HUES48 (cell line): ENCODE measurements at regions not wholly inside any gene's neighbourhood (a gene's known extent, or its start where the extent isn't known, plus 50 kb on each side); places are given as distances from the start of the nearest gene placed in this dataset.
"Not testable (repeated sequence)": the region's sequence is repeated elsewhere in the genome, so short reads cannot be mapped to it uniquely, and the experiment has no call there.

Experiments used
- H3K27ac ChIP-seq: one replicate; pipeline ENCODE4 v1.7.0; 2013; ENCODE audit warnings: low read depth, low read length, inconsistent platforms
- H3K27me3 ChIP-seq: 2 replicates; pipeline ENCODE4 v1.6.1; 2013; ENCODE audit warnings: mild to moderate bottlenecking, low read length; ENCODE audit not compliant: control insufficient read depth, insufficient read depth
- H3K36me3 ChIP-seq: 2 replicates; pipeline ENCODE4 v1.6.1; 2013; ENCODE audit warnings: low read length; ENCODE audit not compliant: control insufficient read depth, insufficient read depth
- H3K4me1 ChIP-seq: 2 replicates; pipeline ENCODE4 v1.6.1; 2013; ENCODE audit warnings: mild to moderate bottlenecking, low read length; ENCODE audit not compliant: control insufficient read depth, insufficient read depth
- H3K4me3 ChIP-seq: 2 replicates; pipeline ENCODE4 v1.5.1; 2013; ENCODE audit warnings: mild to moderate bottlenecking, low read depth, low read length
- H3K9ac ChIP-seq: 2 replicates; pipeline ENCODE4 v1.6.1; 2013; ENCODE audit warnings: mild to moderate bottlenecking, low read depth, low read length, moderate library complexity
- H3K9me3 ChIP-seq: 2 replicates; pipeline ENCODE4 v1.6.1; 2013; ENCODE audit warnings: low read length; ENCODE audit not compliant: control insufficient read depth, insufficient read depth

DNA sequence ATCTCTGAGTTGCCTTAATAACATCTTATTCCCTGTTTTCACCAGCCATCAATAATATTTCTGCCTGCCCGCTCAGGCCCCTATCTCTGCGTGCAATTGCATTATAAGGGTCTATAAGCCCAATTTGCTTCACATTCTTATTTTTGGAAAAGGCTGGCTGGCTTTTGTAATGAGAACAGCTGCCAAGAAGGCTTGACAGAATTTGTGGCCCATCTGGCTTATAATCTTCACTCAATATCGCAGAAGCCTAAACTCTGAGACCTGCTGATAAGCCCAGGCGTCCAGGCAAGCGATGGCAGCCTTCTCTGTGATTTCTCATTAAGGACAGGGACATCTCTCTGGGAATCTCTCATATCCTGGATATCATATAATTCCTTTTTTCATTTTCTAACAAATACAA, 1618.6 kb upstream of the CELF4 start:
- H3K9ac ChIP-seq: no peak overlapping the region
- H3K9me3 ChIP-seq: no peaks in the 10 kb centered on the region
- H3K4me3 ChIP-seq: no peak overlapping the region
- no peaks in the 10 kb centered on the region for H3K36me3 ChIP-seq
- peaks cover 10% of the 10 kb centered on the region for H3K4me1 ChIP-seq
- no peaks in the 10 kb centered on the region for H3K27me3 ChIP-seq
- no peak overlapping the region for H3K27ac ChIP-seq

DNA sequence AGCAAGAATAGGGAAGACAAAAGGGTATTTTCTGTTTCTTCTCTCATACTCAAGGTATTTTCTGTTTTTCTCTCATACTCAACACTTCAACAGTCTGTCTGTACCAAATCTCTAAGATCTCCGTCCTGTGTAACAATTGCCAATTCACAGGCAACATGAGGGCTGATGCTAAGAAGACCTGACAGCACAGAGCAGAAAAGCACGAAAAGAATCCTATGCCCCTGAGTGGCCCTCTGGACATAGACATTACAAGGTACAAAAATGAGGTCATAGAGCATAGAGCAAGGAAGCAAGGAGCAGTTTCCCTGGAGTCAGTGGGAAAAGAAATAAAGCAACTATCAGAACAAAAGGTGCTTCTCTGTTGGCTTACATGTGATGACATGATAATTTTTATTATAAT, 1612.6 kb upstream of the CELF4 start:
- Histone ChIP-seq H3K9me3 (no peaks in the 10 kb centered on the region), H3K36me3 (no peaks in the 10 kb centered on the region), H3K4me1 (no peaks in the 10 kb centered on the region), H3K9ac (no peak overlapping the region), H3K27ac (no peak overlapping the region), H3K4me3 (no peak overlapping the region), H3K27me3 (no peaks in the 10 kb centered on the region)

DNA sequence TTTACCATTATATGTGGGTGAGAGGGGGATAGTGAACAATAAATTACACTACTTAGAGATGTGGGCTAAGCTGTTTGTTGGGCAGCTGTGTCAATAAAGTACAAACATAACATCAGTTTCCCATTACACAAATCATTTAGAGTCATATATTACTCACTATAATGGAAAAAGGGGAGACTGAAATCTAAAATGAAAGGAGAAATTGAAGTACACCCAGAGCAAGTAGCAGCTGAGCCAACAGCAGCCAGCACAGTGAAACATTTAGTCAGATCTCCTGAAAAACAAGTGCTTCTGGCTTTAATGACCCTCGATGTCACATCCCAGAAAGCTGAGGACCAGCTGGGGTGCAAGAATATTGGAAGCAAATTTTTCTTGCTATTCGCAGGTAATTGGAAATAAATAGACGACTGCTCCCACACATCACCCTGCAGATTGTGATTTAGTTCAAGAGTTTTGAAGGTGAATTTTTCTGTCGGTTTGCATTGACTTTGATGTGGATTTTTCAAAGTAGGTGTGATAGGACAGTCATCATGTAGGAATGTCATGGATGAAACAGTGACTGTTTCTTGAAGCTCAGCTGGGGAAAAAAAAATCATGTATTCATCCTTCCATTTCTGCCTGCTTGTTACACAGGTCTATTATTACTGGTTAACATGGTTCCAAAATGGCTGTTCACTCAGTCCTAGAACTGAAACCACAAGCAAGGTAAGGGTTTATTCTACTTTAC, 1607.3 kb upstream of the CELF4 start:
- Histone ChIP-seq H3K9me3 (no peaks in the 10 kb centered on the region), H3K4me1 (peaks cover 24% of the 10 kb centered on the region), H3K27ac (no peak overlapping the region), H3K9ac (no peak overlapping the region), H3K4me3 (no peak overlapping the region), H3K27me3 (no peaks in the 10 kb centered on the region), H3K36me3 (no peaks in the 10 kb centered on the region)

DNA sequence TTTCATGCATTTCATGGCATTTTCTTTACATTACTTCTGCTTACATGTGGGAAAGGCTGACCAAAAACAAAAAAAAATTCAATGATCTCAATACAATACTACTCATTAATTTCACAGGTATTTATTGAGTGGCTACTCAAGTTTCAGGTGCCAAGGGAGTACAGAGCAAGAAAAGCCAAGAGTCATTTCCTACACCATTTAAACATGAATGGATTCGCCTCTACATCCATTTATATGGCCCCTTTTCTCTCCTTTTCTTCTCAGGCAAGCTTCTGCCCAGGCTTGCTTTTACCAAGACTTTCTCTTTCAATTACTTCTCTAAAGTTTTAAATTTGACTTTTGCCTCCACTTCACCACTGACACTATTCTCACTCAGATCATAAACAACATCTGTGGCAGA, 1603.1 kb upstream of the CELF4 start:
- Histone ChIP-seq H3K27me3 (no peaks in the 10 kb centered on the region), H3K36me3 (no peaks in the 10 kb centered on the region), H3K9me3 (no peaks in the 10 kb centered on the region), H3K4me1 (peaks cover 25% of the 10 kb centered on the region), H3K27ac (no peak overlapping the region), H3K9ac (peak overlapping the region; percentile 2; the same call in 1 of the 2 replicates), H3K4me3 (peak overlapping the region; percentile 8)

DNA sequence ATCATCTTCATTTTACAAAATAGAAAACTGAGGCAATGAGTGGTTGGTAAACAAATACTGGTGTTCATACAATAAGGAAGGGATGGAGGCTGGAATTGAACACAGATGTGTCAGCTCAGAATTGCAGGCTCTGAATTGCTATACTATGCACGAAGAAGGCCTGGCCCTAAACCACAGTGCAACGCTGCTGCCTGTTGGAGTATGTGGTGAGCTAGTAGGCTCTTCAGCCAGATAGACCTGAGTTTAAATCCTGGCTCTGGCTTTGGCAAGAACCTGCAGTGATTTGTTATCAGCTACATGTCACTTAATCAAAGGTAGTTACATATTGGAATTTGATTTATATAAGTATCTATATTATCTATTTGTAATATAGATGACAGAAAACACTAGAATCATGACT, 1602.4 kb upstream of the CELF4 start:
- Histone ChIP-seq H3K36me3 (no peaks in the 10 kb centered on the region), H3K4me3 (no peak overlapping the region), H3K27me3 (no peaks in the 10 kb centered on the region), H3K4me1 (peaks cover 25% of the 10 kb centered on the region), H3K9me3 (no peaks in the 10 kb centered on the region), H3K9ac (no peak overlapping the region), H3K27ac (no peak overlapping the region)

DNA sequence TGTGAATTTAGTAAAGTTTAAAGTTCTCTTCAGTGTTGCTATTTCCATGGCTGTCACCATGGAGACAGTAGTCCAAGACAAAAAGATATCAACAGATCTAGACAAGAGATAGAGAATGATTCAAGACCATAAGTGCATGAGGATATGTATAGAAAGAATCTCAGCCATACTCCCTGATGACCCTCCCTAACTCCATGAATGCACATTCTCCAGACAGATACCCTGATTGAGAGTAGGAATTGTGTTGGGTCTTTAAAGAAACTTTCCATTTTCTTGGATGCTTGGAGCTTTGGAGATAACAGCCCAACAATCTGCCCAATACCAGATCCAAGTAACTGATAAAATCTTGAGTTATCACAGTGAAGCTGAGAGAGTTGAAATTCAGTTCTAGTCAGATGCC, 1601.2 kb upstream of the CELF4 start:
- H3K4me3 ChIP-seq: no peak overlapping the region
- no peaks in the 10 kb centered on the region for H3K27me3 ChIP-seq
- H3K9ac ChIP-seq: no peak overlapping the region
- H3K9me3 ChIP-seq: no peaks in the 10 kb centered on the region
- H3K4me1 ChIP-seq: peaks cover 25% of the 10 kb centered on the region
- no peaks in the 10 kb centered on the region for H3K36me3 ChIP-seq
- no peak overlapping the region for H3K27ac ChIP-seq

DNA sequence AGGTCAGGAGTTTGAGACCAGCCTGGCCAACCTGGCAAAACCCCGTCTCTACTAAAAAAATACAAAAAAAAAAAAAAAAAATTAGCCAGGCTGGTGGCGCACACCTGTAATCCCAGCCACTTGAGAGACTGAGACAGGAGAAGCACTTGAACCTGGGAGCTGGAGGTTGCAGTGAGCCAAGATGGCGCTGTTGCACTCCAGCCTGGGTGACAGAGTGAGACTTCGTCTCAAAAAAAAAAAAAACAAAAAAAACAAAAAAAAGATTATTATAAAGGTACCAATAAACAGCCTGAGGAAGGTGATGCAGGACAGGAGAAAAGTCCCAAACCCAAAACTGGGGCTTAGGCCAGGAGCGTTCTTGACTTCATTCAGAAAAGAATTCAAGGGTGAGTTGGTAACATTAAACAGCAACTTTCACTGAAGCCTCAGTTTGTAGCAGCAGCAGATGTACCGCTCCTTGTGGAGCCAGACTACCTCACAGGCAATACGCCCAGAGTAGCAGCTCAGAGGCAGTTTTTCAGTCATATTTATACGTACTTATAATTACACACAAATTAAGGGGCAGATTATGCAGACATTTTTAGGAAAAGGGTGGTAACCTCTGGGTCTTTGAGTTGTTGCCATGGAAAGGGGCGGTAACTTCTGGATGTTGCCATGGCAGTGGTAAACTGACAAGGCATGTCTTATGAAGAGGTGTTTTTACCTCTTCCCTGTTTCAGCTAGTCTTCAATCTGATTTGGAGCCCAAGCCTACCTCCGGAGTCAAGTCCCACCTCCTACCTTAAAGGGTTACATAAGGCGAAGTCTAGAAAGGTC, 1596.6 kb upstream of the CELF4 start:
- Histone ChIP-seq H3K36me3 (no peaks in the 10 kb centered on the region), H3K9ac (no peak overlapping the region), H3K4me3 (no peak overlapping the region), H3K27ac (no peak overlapping the region), H3K9me3 (peaks cover 3% of the 10 kb centered on the region; the same call in 1 of the 2 replicates), H3K27me3 (no peaks in the 10 kb centered on the region), H3K4me1 (no peaks in the 10 kb centered on the region)

DNA sequence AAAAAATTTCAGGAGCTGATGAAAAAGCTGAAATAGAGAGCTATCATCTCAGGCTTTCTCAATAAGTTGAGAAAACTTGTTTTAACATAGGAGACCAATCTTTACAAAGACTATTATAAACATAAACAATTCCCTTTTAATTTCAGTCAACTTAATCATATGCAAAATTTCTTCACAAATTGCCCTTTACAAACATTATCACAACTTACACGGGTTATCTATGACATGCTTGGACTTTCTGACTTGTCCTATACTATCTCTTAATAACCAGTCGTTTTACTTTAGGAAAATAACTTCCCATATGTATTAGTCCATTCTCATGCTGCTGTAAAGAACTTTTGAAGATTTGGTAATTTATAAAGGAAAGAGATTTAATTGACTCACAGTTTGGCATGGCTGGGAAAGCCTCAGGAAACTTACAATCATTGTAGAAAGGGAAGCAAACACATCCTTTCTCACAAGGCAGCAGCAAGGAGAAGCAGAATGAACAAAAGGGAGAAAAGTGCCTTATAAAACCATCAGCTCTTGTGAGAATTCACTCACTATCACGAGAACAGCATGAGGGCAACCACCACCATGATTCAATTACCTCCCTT, 1583.7 kb upstream of the CELF4 start:
- H3K27ac ChIP-seq: no peak overlapping the region
- no peak overlapping the region for H3K9ac ChIP-seq
- no peaks in the 10 kb centered on the region for H3K36me3 ChIP-seq
- no peak overlapping the region for H3K4me3 ChIP-seq
- H3K27me3 ChIP-seq: no peaks in the 10 kb centered on the region
- peaks cover 57% of the 10 kb centered on the region for H3K9me3 ChIP-seq
- no peaks in the 10 kb centered on the region for H3K4me1 ChIP-seq

DNA sequence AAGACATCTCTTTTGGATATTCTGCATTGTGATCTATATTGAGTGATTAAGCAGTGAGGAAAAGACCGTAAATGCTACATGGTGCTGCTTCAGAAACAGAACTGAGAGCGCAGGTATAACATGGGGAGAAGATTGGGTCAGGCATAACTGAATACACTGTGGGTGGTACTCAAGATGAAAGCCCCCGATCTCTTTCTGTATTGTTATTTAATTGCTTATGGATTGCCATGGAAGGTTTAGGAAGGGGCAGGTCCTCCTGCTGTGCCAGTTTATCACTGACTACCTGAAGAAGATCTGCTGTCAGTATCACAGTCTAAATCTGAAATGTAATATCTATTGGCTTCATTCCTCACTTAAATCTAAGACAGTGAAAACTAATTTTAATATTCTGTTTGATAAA, 1568.7 kb upstream of the CELF4 start:
- Histone ChIP-seq H3K36me3 (no peaks in the 10 kb centered on the region), H3K4me3 (no peak overlapping the region), H3K27me3 (no peaks in the 10 kb centered on the region), H3K9ac (no peak overlapping the region), H3K9me3 (no peaks in the 10 kb centered on the region), H3K4me1 (peaks cover 10% of the 10 kb centered on the region; the same call in 1 of the 2 replicates), H3K27ac (no peak overlapping the region)

DNA sequence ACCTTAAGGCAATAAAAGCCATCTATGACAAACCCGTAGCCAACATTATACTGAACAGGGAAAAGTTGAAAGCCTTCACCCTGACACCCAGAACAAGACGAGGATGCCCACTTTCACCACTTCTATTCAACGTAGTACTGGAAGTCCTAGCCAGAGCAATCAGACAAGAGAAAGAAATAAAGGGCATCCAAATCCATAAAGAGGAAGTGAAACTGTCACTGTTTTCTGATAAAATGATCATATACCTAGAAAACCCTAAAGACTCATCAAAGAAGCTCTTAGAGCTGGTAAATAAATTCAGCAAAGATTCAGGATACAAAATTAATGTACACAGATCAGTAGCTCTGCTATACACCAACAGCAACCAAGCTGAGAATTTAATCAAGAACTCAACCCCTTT, 1561.9 kb upstream of the CELF4 start:
- H3K27me3 ChIP-seq, H3K27ac ChIP-seq: not testable (repeated sequence)

DNA sequence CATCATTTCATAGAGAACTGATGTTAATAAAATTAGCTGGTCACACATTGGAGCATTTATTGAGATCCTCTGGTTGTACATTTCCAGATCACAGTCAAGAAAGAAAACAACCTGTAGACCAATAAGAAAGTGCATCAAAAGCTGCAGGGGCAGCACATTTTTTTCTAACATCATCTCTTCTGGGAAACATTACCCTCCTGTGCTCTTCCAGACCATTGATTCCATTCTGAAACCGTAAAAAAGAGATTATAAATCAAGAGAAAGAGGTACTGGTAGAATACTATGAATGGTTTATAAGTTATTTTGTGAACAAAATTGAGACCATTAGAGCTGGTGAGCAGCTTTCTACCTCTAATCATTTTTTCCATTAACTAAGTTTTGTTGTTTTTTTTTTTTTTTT, 1548.2 kb upstream of the CELF4 start:
- no peak overlapping the region for H3K27ac ChIP-seq
- no peak overlapping the region for H3K4me3 ChIP-seq
- H3K9me3 ChIP-seq: no peaks in the 10 kb centered on the region

More for the DNA sequence above, 1561.9 kb upstream of the CELF4 start:
- H3K36me3 ChIP-seq, H3K4me1 ChIP-seq, H3K4me3 ChIP-seq, H3K9ac ChIP-seq, H3K9me3 ChIP-seq: not testable (repeated sequence)

More for the DNA sequence above, 1548.2 kb upstream of the CELF4 start:
- Histone ChIP-seq H3K4me1 (no peaks in the 10 kb centered on the region), H3K36me3 (no peaks in the 10 kb centered on the region), H3K9ac (no peak overlapping the region), H3K27me3 (no peaks in the 10 kb centered on the region)
